Neuron (in vitro differentiated cells): ENCODE measurements at regions not wholly inside any gene's neighbourhood (a gene's known extent, or its start where the extent isn't known, plus 50 kb on each side); places are given as distances from the start of the nearest gene placed in this dataset.

Source experiments
- H2AFZ ChIP-seq: one replicate; pipeline ENCODE4 v1.6.1; 2013; ENCODE audit warnings: low read depth, mild to moderate bottlenecking, inconsistent platforms, low read length, moderate library complexity
- H3K27me3 ChIP-seq: one replicate; pipeline ENCODE4 v1.6.1; 2013; ENCODE audit warnings: low read length; ENCODE audit not compliant: insufficient read depth
- H3K36me3 ChIP-seq: one replicate; pipeline ENCODE4 v1.6.1; 2013; ENCODE audit warnings: low read length; ENCODE audit not compliant: insufficient read depth
- H3K4me1 ChIP-seq: one replicate; pipeline ENCODE4 v1.6.1; 2013; ENCODE audit warnings: low read length; ENCODE audit not compliant: insufficient read depth
- H3K4me3 ChIP-seq: 2 replicates; pipeline ENCODE4 v1.5.1; 2013; ENCODE audit warnings: mild to moderate bottlenecking, low read length, moderate library complexity
- H3K9me3 ChIP-seq: one replicate; pipeline ENCODE4 v1.6.1; 2013; ENCODE audit warnings: low read length

- Histone ChIP-seq H3K9me3 (no peaks in the 10 kb centered on the region), H2AFZ (no peak overlapping the region), H3K4me1 (peaks cover 4% of the 10 kb centered on the region), H3K36me3 (no peaks in the 10 kb centered on the region), H3K4me3 (no peak overlapping the region), H3K27me3 (no peaks in the 10 kb centered on the region)
Measured at GRCh38 chr1:91575909-91576519, 75.4 kb downstream of the CDC7 start.

- Histone ChIP-seq H3K4me3 (no peak overlapping the region), H3K9me3 (no peaks in the 10 kb centered on the region), H3K4me1 (peaks cover 4% of the 10 kb centered on the region), H3K36me3 (no peaks in the 10 kb centered on the region), H2AFZ (no peak overlapping the region), H3K27me3 (no peaks in the 10 kb centered on the region)
Measured at GRCh38 chr1:91578320-91579109, 77.9 kb downstream of the CDC7 start.

GRCh38 chr1:91579658-91580228 is 79.1 kb downstream of the CDC7 start:
- Histone ChIP-seq H3K36me3 (no peaks in the 10 kb centered on the region), H3K4me3 (no peak overlapping the region), H3K4me1 (peaks cover 4% of the 10 kb centered on the region), H2AFZ (no peak overlapping the region), H3K9me3 (no peaks in the 10 kb centered on the region), H3K27me3 (no peaks in the 10 kb centered on the region)

- H2AFZ ChIP-seq, result no peak overlapping the region
- no peak overlapping the region for H3K4me3 ChIP-seq
- no peaks in the 10 kb centered on the region for H3K9me3 ChIP-seq
- H3K4me1 ChIP-seq, result no peaks in the 10 kb centered on the region
- no peaks in the 10 kb centered on the region for H3K36me3 ChIP-seq
- H3K27me3 ChIP-seq, result no peaks in the 10 kb centered on the region
Measured at GRCh38 chr1:91582431-91582921, 81.8 kb downstream of the CDC7 start.

- no peaks in the 10 kb centered on the region for H3K27me3 ChIP-seq
- H3K36me3 ChIP-seq, result no peaks in the 10 kb centered on the region
- no peak overlapping the region for H3K4me3 ChIP-seq
- no peaks in the 10 kb centered on the region for H3K4me1 ChIP-seq
- no peak overlapping the region for H2AFZ ChIP-seq
- no peaks in the 10 kb centered on the region for H3K9me3 ChIP-seq
Measured at GRCh38 chr1:91583326-91583755, 82.7 kb downstream of the CDC7 start.

- no peaks in the 10 kb centered on the region for H3K9me3 ChIP-seq
- H3K27me3 ChIP-seq, result no peaks in the 10 kb centered on the region
- H3K36me3 ChIP-seq, result no peaks in the 10 kb centered on the region
- no peaks in the 10 kb centered on the region for H3K4me1 ChIP-seq
- H3K4me3 ChIP-seq, result no peak overlapping the region
- no peak overlapping the region for H2AFZ ChIP-seq
Measured at GRCh38 chr1:91584309-91584708, 83.7 kb downstream of the CDC7 start.

GRCh38 chr1:91584878-91585277 is 84.2 kb downstream of the CDC7 start:
- Histone ChIP-seq H3K27me3 (no peaks in the 10 kb centered on the region), H3K9me3 (no peaks in the 10 kb centered on the region), H3K4me3 (no peak overlapping the region), H3K36me3 (no peaks in the 10 kb centered on the region), H2AFZ (no peak overlapping the region), H3K4me1 (no peaks in the 10 kb centered on the region)

GRCh38 chr1:91585502-91585901 is 84.9 kb downstream of the CDC7 start:
- Histone ChIP-seq H3K4me1 (no peaks in the 10 kb centered on the region), H2AFZ (no peak overlapping the region), H3K36me3 (no peaks in the 10 kb centered on the region), H3K27me3 (no peaks in the 10 kb centered on the region), H3K4me3 (no peak overlapping the region), H3K9me3 (no peaks in the 10 kb centered on the region)

GRCh38 chr1:91585982-91586381 is 85.3 kb downstream of the CDC7 start:
- no peak overlapping the region for H2AFZ ChIP-seq
- H3K27me3 ChIP-seq, result no peaks in the 10 kb centered on the region
- H3K4me1 ChIP-seq, result no peaks in the 10 kb centered on the region
- H3K36me3 ChIP-seq, result no peaks in the 10 kb centered on the region
- no peak overlapping the region for H3K4me3 ChIP-seq
- no peaks in the 10 kb centered on the region for H3K9me3 ChIP-seq

GRCh38 chr1:91589437-91589836 is 88.8 kb downstream of the CDC7 start:
- H3K27me3 ChIP-seq, result no peaks in the 10 kb centered on the region
- H3K9me3 ChIP-seq, result no peaks in the 10 kb centered on the region
- peak overlapping the region; percentile 30 for H2AFZ ChIP-seq
- H3K36me3 ChIP-seq, result no peaks in the 10 kb centered on the region
- no peak overlapping the region for H3K4me3 ChIP-seq
- no peaks in the 10 kb centered on the region for H3K4me1 ChIP-seq

GRCh38 chr1:91591175-91591974 is 90.7 kb downstream of the CDC7 start:
- Histone ChIP-seq H3K36me3 (no peaks in the 10 kb centered on the region), H2AFZ (no peak overlapping the region), H3K27me3 (no peaks in the 10 kb centered on the region), H3K4me1 (no peaks in the 10 kb centered on the region), H3K9me3 (no peaks in the 10 kb centered on the region), H3K4me3 (no peak overlapping the region)

GRCh38 chr1:91592716-91593477 is 92.2 kb downstream of the CDC7 start:
- no peaks in the 10 kb centered on the region for H3K4me1 ChIP-seq
- H3K27me3 ChIP-seq, result no peaks in the 10 kb centered on the region
- no peaks in the 10 kb centered on the region for H3K36me3 ChIP-seq
- no peaks in the 10 kb centered on the region for H3K9me3 ChIP-seq
- H3K4me3 ChIP-seq, result no peak overlapping the region
- no peak overlapping the region for H2AFZ ChIP-seq
